DND-41 (cell line): ENCODE measurements at regions not wholly inside any gene's neighbourhood (a gene's known extent, or its start where the extent isn't known, plus 50 kb on each side); places are given as distances from the start of the nearest gene placed in this dataset.

Experiments
- ATAC-seq: fragments of 200-7000 bp; cut with Tn5 transposase; 3 replicates; pipeline ENCODE4 v1.9.1; 2021; ENCODE audit warnings: low read depth; ENCODE audit not compliant: insufficient read depth
- DNase-seq: peaks from one replicate; pipeline ENCODE4 v3.0.0-alpha.2; 2020
- H2AFZ ChIP-seq: 2 replicates; pipeline ENCODE4 v1.6.0; 2012; ENCODE audit warnings: low read depth, low read length
- H3K27ac ChIP-seq: 2 replicates; pipeline ENCODE4 v1.5.1; 2012; ENCODE audit warnings: low read length, inconsistent platforms
- H3K27me3 ChIP-seq: fragments of 200-600 bp; sonication (generic); 2 replicates; pipeline ENCODE4 v1.6.0; 2012; ENCODE audit warnings: low read length, mild to moderate bottlenecking, inconsistent platforms; ENCODE audit not compliant: insufficient read depth, poor library complexity
- H3K36me3 ChIP-seq: 2 replicates; pipeline ENCODE4 v1.5.1; 2012; ENCODE audit warnings: low read length, inconsistent platforms; ENCODE audit not compliant: insufficient read depth
- H3K4me1 ChIP-seq: 2 replicates; pipeline ENCODE4 v1.5.1; 2012; ENCODE audit warnings: mild to moderate bottlenecking, low read length; ENCODE audit not compliant: insufficient read depth
- H3K4me2 ChIP-seq: 2 replicates; pipeline ENCODE4 v1.6.0; 2012; ENCODE audit warnings: mild to moderate bottlenecking, moderate library complexity, low read length, inconsistent platforms; ENCODE audit not compliant: insufficient read depth
- H3K4me3 ChIP-seq, 2 experiments: fragments of 200-600 bp in 1 of 2; shearing (Covaris generic) in 1 of 2; 2 replicates each; pipeline ENCODE4 v1.5.1; 2012 to 2016; ENCODE audit warnings: inconsistent platforms in 2 of 2, low read length in 2 of 2, mild to moderate bottlenecking in 2 of 2, low read depth in 1 of 2, moderate library complexity in 1 of 2
- H3K79me2 ChIP-seq: 2 replicates; pipeline ENCODE4 v1.6.0; 2012; ENCODE audit warnings: low read length, inconsistent platforms; ENCODE audit not compliant: insufficient read depth
- H3K9ac ChIP-seq: 2 replicates; pipeline ENCODE4 v1.6.0; 2012; ENCODE audit warnings: low read depth, mild to moderate bottlenecking, inconsistent platforms, low read length, moderate library complexity
- H3K9me3 ChIP-seq: 2 replicates; pipeline ENCODE4 v1.5.1; 2012; ENCODE audit warnings: low read length, moderate library complexity, mild to moderate bottlenecking, inconsistent platforms; ENCODE audit not compliant: insufficient read depth, severe bottlenecking
- H4K20me1 ChIP-seq: 2 replicates; pipeline ENCODE4 v1.6.0; 2012; ENCODE audit warnings: low read length; ENCODE audit not compliant: insufficient read depth
- CTCF ChIP-seq: IDR thresholded peaks from 2 replicates; pipeline ENCODE4 v1.5.1; 2012; ENCODE audit warnings: borderline replicate concordance, low read length, moderate library complexity, mild to moderate bottlenecking; ENCODE audit not compliant: poor library complexity, severe bottlenecking; ENCODE audit errors: extremely low read depth
- EZH2 ChIP-seq: IDR thresholded peaks from 3 replicates; pipeline ENCODE4 v1.6.1; 2012; ENCODE audit warnings: borderline replicate concordance, low read depth, mild to moderate bottlenecking, moderate library complexity, low read length, inconsistent platforms; ENCODE audit not compliant: severe bottlenecking

- H2AFZ ChIP-seq = no peak overlapping the region
- TF ChIP-seq CTCF (no peak), EZH2 (no peak)
- no peak for ATAC-seq
- H4K20me1 ChIP-seq = no peaks in the 10 kb centered on the region
- H3K79me2 ChIP-seq = no peaks in the 10 kb centered on the region
- H3K4me2 ChIP-seq = no peak overlapping the region
- H3K9me3 ChIP-seq = no peaks in the 10 kb centered on the region
- no peaks in the 10 kb centered on the region for H3K36me3 ChIP-seq
- no peak overlapping the region for H3K9ac ChIP-seq
- H3K4me1 ChIP-seq = no peaks in the 10 kb centered on the region
- H3K27ac ChIP-seq = no peak overlapping the region
- H3K4me3 ChIP-seq = no peak overlapping the region
- no peak for DNase-seq
- H3K27me3 ChIP-seq = no peaks in the 10 kb centered on the region
Observed at GRCh38 chr3:71949442-71949841, 164.5 kb upstream of the PROK2 start.

- Histone ChIP-seq H3K9me3 (no peaks in the 10 kb centered on the region), H3K27me3 (no peaks in the 10 kb centered on the region), H3K36me3 (no peaks in the 10 kb centered on the region), H4K20me1 (no peaks in the 10 kb centered on the region), H3K79me2 (no peaks in the 10 kb centered on the region), H2AFZ (no peak overlapping the region), H3K27ac (no peak overlapping the region), H3K4me3 (no peak overlapping the region), H3K4me1 (no peaks in the 10 kb centered on the region), H3K9ac (no peak overlapping the region), H3K4me2 (no peak overlapping the region)
- DNase-seq (no peak), ATAC-seq (no peak)
- TF ChIP-seq CTCF (no peak), EZH2 (no peak)
Observed at GRCh38 chr3:71944482-71945065, 159.6 kb upstream of the PROK2 start.

- no peak for DNase-seq
Observed at GRCh38 chr3:71942432-71943187, 157.7 kb upstream of the PROK2 start.

More at GRCh38 chr3:71942432-71943187, 157.7 kb upstream of the PROK2 start:
- no peaks in the 10 kb centered on the region for H3K27me3 ChIP-seq
- H3K9me3 ChIP-seq = no peaks in the 10 kb centered on the region
- H3K4me3 ChIP-seq = no peak overlapping the region
- no peak for TF ChIP-seq EZH2
- TF ChIP-seq CTCF = no peak
- no peak overlapping the region for H2AFZ ChIP-seq
- ATAC-seq = no peak
- no peaks in the 10 kb centered on the region for H3K36me3 ChIP-seq
- H3K4me1 ChIP-seq = no peaks in the 10 kb centered on the region
- H3K4me2 ChIP-seq = no peak overlapping the region
- H3K27ac ChIP-seq = no peak overlapping the region
- no peak overlapping the region for H3K9ac ChIP-seq
- no peaks in the 10 kb centered on the region for H4K20me1 ChIP-seq
- H3K79me2 ChIP-seq = no peaks in the 10 kb centered on the region
